HG03575 (cell line): ENCODE measurements at regions not wholly inside any gene's neighbourhood (a gene's known extent, or its start where the extent isn't known, plus 50 kb on each side); places are given as distances from the start of the nearest gene placed in this dataset.

Experiments
- ATAC-seq: cut with Tn5 transposase; IDR thresholded peaks from one replicate; pipeline ENCODE4 v1.9.1; 2021; ENCODE audit not compliant: unreplicated experiment, insufficient number of reproducible peaks, low FRiP score; ENCODE audit errors: extremely low read depth

- ATAC-seq, result no peak
These were observed 286.0 kb downstream of the ICE1 start for GRCh38 chr5:5708367-5708919.

DNA sequence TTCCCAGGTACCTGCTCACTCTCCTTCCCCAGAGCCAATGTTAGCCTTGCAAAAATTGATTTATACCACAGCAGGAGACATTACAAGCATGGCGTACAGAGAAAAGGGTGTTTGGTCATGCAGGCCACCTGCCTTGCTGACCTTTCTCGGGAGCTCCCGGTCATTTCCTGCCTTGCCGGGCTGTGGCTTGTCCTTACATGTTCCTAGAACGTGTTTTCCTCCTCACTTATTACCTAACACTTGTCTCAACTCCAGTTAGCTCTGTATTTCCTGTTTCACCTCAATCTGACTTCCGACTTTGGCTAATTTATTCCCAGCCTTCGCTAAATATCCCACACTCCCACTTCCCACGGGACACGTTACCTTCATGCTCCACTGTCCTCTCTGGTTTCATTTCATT, 282.5 kb downstream of the ICE1 start:
- no peak for ATAC-seq

DNA sequence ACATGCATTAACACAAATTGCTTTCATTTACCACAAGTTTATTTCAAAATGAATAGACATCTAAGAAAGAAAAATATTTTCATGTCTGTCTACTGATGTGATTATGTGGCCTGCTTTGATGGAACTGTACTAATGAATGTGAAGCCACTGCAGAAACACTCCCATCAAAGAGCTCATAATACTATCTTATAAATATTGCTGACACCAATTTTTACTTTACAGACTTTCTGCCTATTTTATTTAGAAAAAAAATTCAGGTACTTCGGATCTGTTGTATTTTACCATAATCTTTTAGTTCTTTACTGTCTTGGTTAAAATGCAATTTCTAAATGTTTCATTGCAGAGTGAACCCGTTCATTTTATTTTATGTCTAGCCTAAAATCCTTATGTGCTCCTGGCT, 281.9 kb downstream of the ICE1 start:
- ATAC-seq, result no peak

GRCh38 chr5:5702934-5703333, 280.5 kb downstream of the ICE1 start:
- ATAC-seq, result no peak

GRCh38 chr5:5700549-5700948, 278.1 kb downstream of the ICE1 start:
- no peak for ATAC-seq

GRCh38 chr5:5699062-5699461, 276.6 kb downstream of the ICE1 start:
- ATAC-seq, result no peak

DNA sequence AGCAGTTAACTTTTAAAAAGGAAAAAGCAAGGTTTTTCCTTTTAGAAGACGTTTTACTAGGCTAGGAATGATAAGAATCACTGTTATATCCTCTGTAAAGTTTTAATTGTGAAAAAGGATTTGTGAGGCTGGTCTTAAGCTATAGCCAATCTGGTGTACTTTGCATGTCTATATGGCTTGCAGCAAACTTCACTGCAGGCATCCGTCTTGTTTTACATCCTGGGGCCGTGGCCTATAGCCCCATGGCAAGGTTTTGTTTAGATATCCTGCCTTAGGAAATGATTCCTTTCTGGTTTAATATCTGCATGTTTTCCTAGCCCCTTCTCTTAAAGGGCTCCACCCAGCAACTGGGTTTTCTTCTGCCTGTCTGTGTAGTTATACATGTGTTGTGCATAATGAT, 272.8 kb downstream of the ICE1 start:
- no peak for ATAC-seq

DNA sequence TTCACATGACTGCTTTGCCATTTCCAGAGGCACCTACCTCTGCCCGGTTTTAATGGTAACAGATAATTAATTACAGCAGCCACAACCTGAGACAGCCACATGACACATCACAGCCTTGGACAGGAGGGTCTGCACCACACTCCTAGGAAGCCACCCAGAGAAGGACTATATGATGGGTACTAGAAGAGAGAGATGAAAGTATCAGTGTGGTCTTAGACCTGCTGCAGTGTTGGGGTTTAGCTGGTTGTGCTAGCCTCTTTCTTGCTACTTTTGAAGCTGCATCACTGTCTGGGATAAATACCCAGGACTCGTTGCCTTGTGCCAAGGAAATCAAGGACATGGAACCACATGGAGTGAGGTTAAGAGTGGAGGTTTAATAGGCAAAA, 266.4 kb downstream of the ICE1 start:
- no peak for ATAC-seq

DNA sequence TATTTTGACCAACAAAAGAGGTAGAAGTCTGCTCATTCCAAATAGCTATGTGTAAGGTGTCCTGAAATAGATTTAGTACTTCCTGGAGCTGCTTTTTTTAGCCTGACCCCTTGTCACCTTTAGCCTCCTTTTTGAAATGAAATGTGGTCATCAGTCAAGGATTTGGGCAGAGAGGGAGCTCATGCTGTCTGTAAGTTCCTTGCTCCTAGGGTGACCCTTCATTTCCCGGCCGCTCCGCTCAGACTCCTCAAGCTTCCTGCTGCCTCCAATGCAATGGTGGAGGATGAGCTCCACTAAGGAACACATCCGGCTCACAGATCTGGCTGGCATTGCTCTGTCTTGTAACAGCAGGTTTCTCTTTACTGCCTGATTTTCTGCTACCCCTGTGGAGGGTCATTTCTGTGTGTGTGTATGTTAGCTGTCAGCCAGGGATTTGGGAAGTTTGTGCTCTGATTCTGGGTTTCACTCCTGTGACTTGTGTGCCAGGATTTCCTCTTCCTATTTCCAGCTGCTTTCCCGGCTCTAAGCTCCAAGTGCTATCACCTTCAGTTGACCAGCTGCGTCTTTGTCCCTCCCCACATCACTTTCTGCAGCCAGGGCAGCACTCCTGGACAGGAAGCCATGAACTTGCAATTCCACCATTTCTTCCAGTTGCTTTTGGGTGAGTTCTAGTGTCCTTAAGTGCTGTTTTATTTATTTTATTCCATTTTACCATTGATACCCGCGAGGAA, 265.9 kb downstream of the ICE1 start:
- no peak for ATAC-seq

DNA sequence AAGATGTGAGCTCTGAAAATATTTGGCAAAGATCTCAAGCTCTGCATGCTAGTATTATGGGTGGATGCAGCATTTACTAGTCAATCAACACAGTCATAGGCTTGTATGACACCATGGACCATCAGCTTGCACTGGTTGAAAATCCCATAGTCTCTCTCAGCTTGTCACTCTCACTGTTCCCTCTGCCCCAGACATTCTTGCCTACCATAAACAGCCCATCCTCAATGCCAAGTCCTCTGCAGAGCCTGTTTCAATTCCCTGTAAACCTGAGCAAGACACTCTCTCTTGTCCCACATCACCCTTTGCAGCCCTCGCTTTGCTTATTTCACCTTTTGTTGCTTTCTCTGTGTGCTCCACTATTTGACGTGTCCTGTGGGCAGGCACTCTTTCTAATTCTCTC, 264.6 kb downstream of the ICE1 start:
- no peak for ATAC-seq

DNA sequence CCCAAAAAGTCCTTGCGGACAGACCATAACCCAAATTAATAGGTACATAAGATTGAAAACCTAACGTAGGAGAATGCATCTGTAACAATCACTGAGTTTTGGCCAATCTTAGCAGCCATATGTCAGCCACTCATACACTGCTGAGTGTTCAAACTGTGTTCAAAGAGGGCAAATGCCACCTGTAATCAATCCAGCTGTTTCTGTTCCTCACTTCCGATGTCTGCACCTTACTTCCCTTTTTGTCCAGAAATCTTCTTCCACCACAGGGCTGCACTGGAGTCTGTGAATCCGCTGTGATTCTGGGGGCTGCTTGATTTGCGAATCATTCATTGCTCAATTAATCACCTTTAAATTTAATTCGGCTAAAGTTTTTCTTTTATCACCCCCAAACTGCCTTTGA, 263.9 kb downstream of the ICE1 start:
- no peak for ATAC-seq

GRCh38 chr5:5685737-5686136, 263.3 kb downstream of the ICE1 start:
- ATAC-seq, result no peak

DNA sequence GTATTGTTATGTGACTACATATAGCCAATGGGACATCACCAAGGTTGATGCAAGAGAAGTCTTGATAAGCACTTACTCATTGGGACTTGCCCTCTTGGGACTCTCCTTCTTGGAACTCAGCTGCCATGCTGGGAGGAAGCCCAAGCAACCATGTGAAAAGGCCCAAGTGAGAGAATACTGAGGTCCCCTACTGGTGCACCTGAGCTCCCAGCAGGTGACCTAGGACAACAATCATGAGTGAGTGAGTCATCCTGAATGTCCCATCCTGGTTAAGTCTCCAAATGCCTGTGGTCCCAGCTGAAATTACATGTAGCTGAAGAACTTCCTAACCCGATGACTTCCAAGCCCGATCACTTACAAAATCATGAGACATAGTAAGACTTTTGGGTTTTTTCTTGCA, 260.7 kb downstream of the ICE1 start:
- ATAC-seq, result no peak

GRCh38 chr5:5678909-5679308, 256.4 kb downstream of the ICE1 start:
- ATAC-seq, result no peak

DNA sequence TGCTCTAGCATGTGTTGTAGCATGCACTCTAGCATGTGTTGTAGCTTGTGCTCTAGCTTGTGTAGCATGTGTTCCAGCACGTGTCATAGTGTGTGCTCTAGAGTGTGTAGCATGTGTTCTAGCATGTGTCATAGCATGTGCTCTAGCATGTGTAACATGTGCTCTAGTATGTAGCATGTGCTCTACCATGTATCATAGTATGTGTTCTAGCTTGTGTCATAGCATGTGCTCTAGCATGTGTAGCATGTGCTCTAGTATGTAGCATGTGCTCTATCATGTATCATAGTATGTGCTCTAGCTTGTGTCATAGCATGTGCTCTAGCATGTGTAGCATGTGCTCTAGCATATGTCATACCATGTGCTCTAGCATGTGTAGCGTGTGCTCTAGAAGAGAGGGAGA, 255.3 kb downstream of the ICE1 start:
- ATAC-seq, result no peak

- no peak for ATAC-seq
These were observed 253.7 kb downstream of the ICE1 start for GRCh38 chr5:5676218-5676617.

DNA sequence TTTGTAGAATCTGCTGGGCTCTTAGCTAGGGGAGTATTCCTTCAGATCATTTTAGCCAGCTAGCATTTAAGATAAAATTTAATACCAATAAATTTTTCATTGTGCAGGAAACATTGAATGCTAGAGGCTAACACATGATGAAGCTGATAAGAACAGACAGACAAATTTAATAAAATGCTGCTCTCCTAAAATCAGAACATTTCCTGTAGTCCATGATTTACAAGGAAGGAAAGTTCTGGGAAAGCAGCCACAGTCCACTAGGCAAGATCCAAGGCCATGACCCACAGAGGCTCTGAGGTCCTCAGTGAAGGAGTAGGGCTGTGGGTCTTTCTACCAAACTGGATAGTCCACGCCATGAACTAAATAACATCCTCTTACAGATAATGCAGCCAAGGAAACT, 253.0 kb downstream of the ICE1 start:
- no peak for ATAC-seq

DNA sequence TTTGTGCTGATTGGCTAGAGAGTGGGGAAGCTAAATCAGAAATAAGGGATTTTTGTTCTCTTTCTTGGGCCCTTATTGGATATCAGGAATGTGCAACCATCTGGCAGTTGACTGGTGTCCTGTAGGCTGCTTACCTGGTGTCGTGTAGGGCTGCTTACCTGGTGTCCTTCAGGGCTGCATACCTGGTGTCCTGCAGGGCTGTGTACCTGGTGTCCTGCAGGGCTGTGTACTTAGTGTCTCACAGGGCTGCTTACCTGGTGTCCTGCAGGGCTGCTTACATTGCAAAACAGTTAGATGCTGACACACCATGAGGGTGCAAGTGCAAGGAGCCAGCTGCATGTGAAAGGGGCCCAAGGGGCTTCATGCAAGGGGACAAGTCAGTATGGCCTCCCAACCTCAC, 249.3 kb downstream of the ICE1 start:
- ATAC-seq, result no peak

- ATAC-seq, result no peak
These were observed 244.7 kb downstream of the ICE1 start for GRCh38 chr5:5667136-5667554.

DNA sequence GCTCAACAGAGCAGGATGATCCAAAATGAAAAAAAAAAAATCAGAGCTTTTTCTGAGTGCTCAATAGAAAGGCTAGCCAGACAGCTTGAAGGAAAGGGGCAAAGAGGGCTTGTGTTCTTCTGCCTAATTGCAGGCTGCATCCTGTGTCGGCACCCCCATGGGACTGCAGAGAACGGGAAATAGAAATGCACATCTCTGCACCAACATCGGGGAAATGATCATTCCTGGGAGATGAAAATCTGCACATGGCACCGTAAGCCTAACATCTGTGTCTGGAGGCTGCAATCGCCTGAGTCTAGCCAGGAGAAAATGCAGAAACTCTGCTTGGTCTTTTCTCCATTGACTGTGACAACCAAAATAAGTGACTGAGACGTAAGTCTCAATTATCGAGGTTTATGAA, 243.9 kb downstream of the ICE1 start:
- ATAC-seq, result no peak

- ATAC-seq, result no peak
These were observed 243.5 kb downstream of the ICE1 start for GRCh38 chr5:5666076-5666365.
